Mesothelial cell of epicardium (in vitro differentiated cells): ENCODE measurements at regions not wholly inside any gene's neighbourhood (a gene's known extent, or its start where the extent isn't known, plus 50 kb on each side); places are given as distances from the start of the nearest gene placed in this dataset.
"Not testable (repeated sequence)": the region's sequence is repeated elsewhere in the genome, so short reads cannot be mapped to it uniquely, and the experiment has no call there.

ENCODE experiments used
- DNase-seq, 2 experiments: peaks; one replicate each; pipeline ENCODE4 v3.0.0; 2021; ENCODE audit warnings: low spot score in 2 of 2; ENCODE audit not compliant: unreplicated experiment in 2 of 2
- H3K27ac Mint-ChIP-seq: 2 replicates; pipeline ENCODE4 v1.8.0; 2021; ENCODE audit warnings: mixed read lengths
- H3K27me3 Mint-ChIP-seq: 2 replicates; pipeline ENCODE4 v1.8.0; 2021; ENCODE audit warnings: low read depth, mixed read lengths
- H3K36me3 Mint-ChIP-seq: 2 replicates; pipeline ENCODE4 v1.8.0; 2021; ENCODE audit warnings: mixed read lengths
- H3K4me1 Mint-ChIP-seq: 2 replicates; pipeline ENCODE4 v1.8.0; 2021; ENCODE audit warnings: mixed read lengths
- H3K4me3 Mint-ChIP-seq: 2 replicates; pipeline ENCODE4 v1.8.0; 2021; ENCODE audit warnings: mild to moderate bottlenecking, moderate library complexity, mixed read lengths
- H3K9me3 Mint-ChIP-seq: 2 replicates; pipeline ENCODE4 v1.8.0; 2021; ENCODE audit warnings: mixed read lengths
- CTCF ChIP-seq: fragments of 200-600 bp; sonication (generic); IDR thresholded peaks from one replicate; pipeline ENCODE4 v1.5.0; 2021; ENCODE audit warnings: antibody characterized with exemption; ENCODE audit not compliant: unreplicated experiment

DNA sequence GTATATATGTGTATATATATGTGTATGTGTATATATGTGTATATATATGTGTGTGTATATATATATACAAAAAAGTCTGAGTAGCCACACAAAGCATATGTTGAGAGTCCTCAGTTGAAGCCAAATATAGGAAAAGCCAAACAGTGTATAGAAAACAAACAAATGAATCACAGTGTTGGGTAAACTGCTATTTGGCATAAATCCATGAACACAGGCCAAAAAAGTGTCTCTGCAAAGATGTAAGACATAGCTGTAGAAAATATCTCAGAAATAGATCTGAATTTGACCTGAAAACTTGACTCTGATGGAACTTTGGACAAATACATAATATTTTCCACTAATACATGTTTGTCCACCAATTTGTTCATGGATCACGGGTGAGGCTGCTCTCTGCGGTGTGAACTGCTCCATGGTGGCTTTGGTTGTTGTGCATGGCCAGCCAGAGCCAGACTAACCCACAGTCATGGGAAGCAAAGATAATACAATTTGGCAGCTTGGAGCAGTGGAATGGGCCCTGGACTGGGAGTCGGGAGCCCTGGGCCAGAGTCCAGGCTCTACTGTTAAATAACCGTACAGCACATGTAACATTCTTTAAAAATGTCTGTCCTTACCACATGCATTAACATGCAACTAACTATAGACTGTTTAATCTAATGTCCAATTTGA, 76.9 kb upstream of the EED start:
- Mint-ChIP-seq H3K4me1 (peaks cover 5% of the 10 kb centered on the region), H3K27ac (peak overlapping the region; percentile 57), H3K4me3 (no peak overlapping the region), H3K27me3 (no peaks in the 10 kb centered on the region), H3K9me3 (no peaks in the 10 kb centered on the region), H3K36me3 (no peaks in the 10 kb centered on the region)
- TF ChIP-seq CTCF: no peak
- no peak for DNase-seq

- H3K36me3 Mint-ChIP-seq, DNase-seq, H3K4me3 Mint-ChIP-seq, H3K27me3 Mint-ChIP-seq, H3K9me3 Mint-ChIP-seq, H3K27ac Mint-ChIP-seq: not testable (repeated sequence)
- H3K4me1 Mint-ChIP-seq: peaks cover 11% of the 10 kb centered on the region
These were observed 78.3 kb upstream of the EED start for GRCh38 chr11:86166287-86166686.

- H3K4me1 Mint-ChIP-seq: peaks cover 17% of the 10 kb centered on the region
- TF ChIP-seq CTCF: no peak
- no peaks in the 10 kb centered on the region for H3K9me3 Mint-ChIP-seq
- H3K27ac Mint-ChIP-seq: no peak overlapping the region
- DNase-seq: no peak
- no peaks in the 10 kb centered on the region for H3K36me3 Mint-ChIP-seq
- no peaks in the 10 kb centered on the region for H3K27me3 Mint-ChIP-seq
- H3K4me3 Mint-ChIP-seq: no peak overlapping the region
These were observed 80.4 kb upstream of the EED start for GRCh38 chr11:86164106-86164505.

DNA sequence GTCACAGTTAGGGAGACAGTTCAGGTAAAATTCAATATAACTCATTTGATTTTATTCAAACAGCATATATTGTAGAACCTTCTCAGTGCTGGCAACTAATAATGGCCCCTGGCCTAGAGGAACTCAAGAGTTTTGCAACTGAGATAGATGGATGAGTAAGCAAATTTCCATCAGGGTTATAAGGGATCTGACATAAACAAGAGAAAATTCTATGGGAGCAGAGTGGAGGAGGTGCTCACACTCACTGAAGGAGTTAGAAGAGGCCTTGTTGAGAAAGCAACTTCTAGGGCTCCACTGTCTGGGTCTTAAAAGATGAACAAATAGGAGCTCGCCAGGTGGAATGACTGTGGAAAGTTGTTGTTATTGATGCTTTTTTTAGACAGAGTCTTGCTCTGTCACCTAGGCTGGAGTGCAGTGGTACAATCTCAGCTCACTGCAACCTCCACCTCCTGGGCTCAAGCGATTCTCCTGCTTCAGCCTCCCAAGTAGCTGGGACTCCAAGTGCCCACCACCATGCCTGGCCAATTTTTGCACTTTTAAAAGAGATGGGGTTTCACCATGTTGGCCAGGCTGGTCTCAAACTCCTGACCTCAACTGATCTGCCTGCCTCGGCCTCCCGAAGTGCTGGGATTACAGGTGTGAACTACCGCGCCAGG, 81.2 kb upstream of the EED start:
- not testable (repeated sequence) for H3K27me3 Mint-ChIP-seq, H3K9me3 Mint-ChIP-seq, H3K36me3 Mint-ChIP-seq, H3K27ac Mint-ChIP-seq, DNase-seq, H3K4me3 Mint-ChIP-seq
- peaks cover 17% of the 10 kb centered on the region for H3K4me1 Mint-ChIP-seq

DNA sequence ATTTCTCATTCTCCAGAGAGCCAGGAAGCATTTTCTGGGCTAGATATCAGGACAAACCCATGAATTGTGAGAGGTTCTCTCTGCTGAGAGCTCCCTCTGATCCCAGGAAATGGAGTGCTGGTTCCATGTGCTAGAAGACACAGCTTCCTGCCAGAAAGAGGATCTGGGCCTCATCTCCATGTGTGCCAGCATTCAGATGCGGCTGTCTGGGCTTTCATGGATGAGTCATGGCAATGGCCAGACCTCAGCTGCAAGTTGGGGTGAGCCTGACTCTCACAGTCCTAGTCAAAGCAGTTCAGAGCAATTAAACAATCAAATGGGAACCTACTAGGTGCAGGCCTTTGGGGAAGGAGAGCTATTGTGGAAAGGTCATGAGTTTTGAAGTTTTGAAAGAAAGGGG, 82.3 kb upstream of the EED start:
- Mint-ChIP-seq H3K27ac (no peak overlapping the region), H3K36me3 (no peaks in the 10 kb centered on the region), H3K9me3 (no peaks in the 10 kb centered on the region), H3K4me3 (no peak overlapping the region), H3K4me1 (peaks cover 12% of the 10 kb centered on the region), H3K27me3 (no peaks in the 10 kb centered on the region)
- no peak for TF ChIP-seq CTCF
- DNase-seq: no peak

GRCh38 chr11:86161837-86162236, 82.7 kb upstream of the EED start:
- no peak for DNase-seq
- H3K9me3 Mint-ChIP-seq: no peaks in the 10 kb centered on the region
- H3K4me1 Mint-ChIP-seq: peaks cover 12% of the 10 kb centered on the region
- H3K27ac Mint-ChIP-seq: no peak overlapping the region
- no peaks in the 10 kb centered on the region for H3K36me3 Mint-ChIP-seq
- H3K4me3 Mint-ChIP-seq: no peak overlapping the region
- TF ChIP-seq CTCF: no peak
- H3K27me3 Mint-ChIP-seq: no peaks in the 10 kb centered on the region

- no peak for DNase-seq
- H3K9me3 Mint-ChIP-seq: no peaks in the 10 kb centered on the region
- H3K27ac Mint-ChIP-seq: no peak overlapping the region
- no peak for TF ChIP-seq CTCF
- peaks cover 14% of the 10 kb centered on the region for H3K4me1 Mint-ChIP-seq
- no peak overlapping the region for H3K4me3 Mint-ChIP-seq
- H3K27me3 Mint-ChIP-seq: no peaks in the 10 kb centered on the region
- no peaks in the 10 kb centered on the region for H3K36me3 Mint-ChIP-seq
These were observed 83.2 kb upstream of the EED start for GRCh38 chr11:86161336-86161735.
